GM19025 (cell line): ENCODE measurements at regions not wholly inside any gene's neighbourhood (a gene's known extent, or its start where the extent isn't known, plus 50 kb on each side); places are given as distances from the start of the nearest gene placed in this dataset.
"Not testable (repeated sequence)": the region's sequence is repeated elsewhere in the genome, so short reads cannot be mapped to it uniquely, and the experiment has no call there.

Experiments used
- ATAC-seq: cut with Tn5 transposase; IDR thresholded peaks from one replicate; pipeline ENCODE4 v1.9.1; 2021; ENCODE audit warnings: mild to moderate bottlenecking, low read depth, moderate library complexity; ENCODE audit not compliant: unreplicated experiment

DNA sequence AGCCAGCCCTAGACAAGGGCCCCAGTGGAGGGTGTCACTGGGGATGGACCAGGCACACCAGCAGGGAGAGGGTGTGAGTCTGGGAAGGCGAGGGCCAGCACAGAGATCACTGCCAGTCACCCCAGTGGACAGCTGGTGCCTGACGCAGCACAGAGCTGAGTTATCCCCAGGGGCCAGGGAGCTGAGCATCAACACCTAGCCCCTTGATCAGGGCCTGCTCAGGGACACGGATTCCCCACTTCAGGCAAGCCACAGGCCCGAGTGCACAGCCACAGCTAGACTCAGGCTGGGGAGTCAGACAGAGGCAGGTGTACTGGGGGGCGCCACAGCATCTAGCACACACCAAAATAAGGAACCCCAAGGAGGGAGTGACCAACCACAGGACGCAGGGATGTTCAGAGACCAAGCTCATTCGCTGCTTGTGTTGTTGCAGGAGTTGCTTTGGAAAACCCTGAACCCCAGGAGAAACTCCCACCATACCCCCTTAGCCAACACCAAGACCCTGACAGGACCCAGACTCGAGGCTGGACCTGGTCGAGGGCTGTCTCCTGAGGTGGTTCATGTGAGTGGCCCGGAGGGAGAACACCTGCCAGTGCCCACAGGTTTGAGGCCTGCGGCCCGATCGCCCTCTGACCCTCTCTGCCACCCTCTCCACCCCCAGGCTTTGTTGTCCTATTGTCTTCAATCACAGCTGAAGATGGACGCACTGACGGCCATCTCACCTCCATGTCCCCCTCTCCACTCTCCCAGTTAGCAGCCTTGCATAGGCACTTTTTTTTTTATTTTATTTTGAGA lies 146.8 kb downstream of the TPRA1 start:
- no peak for ATAC-seq

DNA sequence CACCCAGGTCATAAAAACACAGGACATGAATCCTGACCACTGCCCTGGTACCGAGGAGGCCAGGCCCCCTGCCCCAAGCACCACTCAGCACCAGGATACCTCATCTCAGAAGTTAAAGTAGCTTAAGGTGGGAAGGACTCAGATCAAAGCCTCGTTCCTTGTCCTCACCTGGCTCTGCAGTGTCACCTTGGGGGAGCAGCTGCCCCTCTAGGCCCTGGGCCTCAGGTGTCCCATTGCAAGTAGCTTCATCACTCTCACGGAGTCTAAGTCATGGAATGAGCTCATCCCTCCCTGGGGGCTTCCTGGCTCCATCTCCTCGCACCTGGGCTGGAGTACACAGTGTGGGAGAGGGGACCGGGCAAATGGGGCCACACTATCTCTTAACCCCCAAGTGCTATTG lies 148.0 kb downstream of the TPRA1 start:
- ATAC-seq = no peak

DNA sequence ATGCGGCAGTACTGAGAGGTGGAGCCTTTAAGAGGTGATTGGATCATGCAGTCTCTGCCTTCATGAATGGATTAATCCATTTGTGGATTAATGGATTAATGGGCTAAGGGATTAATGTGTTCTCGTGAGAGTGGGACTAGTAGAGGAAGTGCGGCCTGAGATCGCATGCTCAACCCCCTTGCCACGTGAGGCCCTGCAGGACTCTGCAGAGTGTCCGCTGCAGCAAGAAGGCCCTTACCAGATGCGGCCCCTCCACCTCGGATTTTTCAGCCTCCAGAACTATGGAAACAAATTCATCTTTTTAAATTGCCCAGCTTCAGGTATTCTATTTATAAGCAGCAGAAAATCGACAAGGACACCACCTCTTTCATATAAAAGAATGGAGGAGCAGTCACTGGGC lies 148.8 kb downstream of the TPRA1 start:
- no peak for ATAC-seq

DNA sequence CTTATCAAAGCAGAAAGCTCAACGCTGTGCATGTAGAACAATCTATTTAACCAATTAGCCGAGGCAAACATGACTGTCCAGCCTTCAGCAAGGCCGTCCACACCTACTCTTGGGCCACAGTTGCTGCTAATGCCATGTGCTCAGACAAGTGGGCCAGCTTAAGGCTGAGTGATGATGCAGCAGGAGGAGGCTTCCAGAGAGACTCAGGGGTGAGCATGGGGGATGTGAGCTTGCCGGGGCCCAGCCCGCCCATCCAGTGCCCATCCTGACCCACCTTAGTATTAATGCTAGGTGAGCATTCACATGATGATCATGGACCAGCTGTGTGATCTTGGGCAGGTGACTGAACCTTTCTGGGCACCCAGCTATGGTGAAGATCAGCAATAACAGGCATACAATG lies 150.1 kb downstream of the TPRA1 start:
- no peak for ATAC-seq

DNA sequence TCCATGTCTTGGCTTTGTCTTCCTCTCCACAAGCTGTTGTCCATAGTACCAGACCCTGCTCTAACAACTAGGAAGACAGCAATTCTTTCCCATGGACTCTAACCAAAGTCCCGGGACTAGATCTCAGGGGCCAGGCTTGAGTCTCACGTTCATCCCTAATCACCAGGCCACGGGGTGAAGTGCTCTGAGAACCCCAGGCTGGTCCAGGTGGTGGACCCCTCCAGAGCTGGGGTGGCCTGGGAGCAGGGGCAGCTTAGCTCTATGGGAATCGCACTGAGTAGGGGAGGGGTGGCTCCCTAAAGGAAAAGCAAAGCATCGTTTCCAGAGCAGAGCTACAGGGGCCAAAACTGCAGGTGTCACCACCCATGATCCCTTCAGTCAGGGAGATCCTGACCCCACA lies 150.9 kb downstream of the TPRA1 start:
- ATAC-seq = no peak

DNA sequence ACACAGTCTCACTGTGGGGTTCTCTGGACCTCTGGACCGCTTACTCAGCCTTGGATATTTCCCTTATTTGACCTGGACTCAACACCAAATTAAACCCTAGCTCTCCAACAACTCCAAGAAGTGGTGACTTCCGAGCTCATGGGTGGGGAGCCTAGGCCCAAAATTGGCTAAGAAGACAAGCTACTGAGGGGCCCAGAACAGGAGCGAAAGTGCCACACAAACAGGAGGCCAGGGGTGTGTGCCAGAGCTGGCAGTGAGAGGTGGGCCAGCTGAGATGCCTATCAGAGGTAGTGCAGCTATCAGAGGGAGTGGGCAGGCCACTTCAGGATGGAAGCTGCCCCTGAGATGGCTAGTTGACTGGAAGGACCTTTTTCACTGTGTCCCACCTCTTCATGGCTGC lies 151.1 kb upstream of the PRR20G start:
- ATAC-seq = no peak

DNA sequence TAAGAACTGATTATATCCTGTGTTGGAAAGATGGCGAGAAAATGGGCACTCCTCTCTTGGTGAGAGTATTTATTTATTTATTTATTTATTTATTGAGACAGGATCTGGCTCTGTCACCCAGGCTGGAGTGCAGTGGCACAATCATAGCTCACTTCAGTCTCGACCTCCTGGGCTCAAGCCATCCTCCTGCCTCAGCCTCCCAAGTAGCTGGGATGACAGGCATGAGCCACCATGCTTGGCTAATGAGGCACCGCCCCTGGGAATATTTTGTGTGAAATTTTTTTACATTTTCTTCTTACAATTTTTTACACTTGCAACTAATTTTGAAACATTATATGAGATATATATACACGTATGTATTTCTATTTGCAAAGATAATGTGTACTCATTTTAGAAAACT lies 150.5 kb upstream of the PRR20G start:
- no peak for ATAC-seq

DNA sequence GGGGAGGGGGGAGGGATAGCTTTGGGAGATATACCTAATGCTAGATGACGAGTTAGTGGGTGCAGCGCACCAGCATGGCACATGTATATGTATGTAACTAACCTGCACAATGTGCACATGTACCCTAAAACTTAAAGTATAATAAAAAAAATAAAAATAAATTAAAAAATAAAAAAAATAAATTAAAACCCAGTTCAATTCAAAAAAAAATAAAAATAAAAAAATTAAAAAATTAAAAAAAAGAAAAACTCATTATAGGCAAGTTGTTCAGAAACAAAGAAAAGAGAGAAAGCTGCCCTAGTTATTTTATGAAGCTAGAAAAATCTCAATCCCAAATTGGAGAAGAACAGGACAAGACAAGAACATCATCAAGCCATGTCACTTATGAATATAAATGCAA lies 147.5 kb upstream of the PRR20G start:
- not testable (repeated sequence) for ATAC-seq

DNA sequence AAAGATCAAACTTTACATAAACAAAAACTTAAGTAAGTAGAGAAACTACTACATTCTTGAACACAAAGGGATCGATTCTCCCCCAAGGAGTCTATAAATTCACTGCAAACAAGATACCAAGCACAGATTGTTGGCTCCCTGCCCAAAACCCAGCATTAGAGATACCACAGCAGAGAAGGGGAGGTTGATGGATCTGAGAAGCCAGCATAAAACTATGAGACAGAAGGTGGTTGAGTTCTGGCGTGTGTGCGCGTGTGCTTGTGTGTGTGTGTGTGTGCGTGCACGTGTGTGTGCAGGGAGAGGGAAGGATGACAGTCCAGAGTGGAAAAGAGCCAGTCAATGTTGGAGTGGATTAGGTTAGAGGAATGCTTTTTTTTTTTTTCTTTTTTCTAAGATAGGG lies 143.2 kb upstream of the PRR20G start:
- no peak for ATAC-seq

DNA sequence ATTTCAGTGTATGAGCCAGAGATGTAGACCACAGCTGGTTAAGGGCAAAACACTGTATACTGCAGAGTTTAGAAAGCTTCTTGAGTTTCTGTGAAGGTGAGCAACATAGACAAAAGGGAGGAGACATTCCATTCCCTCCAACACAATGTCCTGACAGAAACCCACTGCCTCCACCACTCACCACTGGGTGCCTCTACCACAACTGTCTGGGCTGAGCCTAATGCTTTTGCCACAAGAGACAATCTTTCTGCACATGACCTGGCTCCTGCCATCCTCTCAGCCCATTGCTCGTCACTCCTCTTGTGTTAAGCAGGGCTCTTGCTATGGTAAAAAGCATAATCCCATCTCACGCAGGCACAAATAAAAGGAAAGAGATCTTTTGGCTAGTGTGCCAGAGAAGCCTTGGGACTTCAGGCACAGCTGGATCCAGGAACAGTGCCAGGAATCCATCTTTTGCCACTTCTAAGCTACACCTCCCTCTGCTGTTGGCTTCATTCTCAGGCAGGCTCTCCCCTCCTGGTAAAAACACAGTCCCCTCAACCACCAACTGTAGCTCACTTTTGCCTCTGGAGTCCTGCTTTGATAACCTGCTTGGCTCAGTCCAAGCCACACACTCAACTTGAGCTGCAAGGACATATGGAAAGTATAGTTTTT lies 140.6 kb upstream of the PRR20G start:
- no peak for ATAC-seq

DNA sequence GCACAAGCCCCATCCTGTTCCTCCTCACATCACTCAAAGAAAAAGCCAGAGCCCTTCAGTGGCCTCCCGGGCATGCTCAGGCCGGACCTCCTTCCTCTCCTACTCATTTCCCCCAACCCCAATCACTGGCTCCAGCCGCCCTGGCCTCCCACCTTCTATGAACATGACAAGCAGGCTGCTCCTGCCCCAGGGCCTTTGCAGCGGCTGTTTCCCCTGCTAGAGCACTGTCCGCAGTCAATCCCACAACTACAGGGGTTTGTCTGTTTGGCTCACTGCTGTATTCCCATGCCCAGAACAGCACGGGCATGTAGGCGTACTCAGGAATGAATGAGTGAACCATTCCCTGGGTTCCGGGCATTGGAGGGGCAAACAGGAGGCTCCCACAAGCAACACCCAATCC lies 139.8 kb upstream of the PRR20G start:
- no peak for ATAC-seq

DNA sequence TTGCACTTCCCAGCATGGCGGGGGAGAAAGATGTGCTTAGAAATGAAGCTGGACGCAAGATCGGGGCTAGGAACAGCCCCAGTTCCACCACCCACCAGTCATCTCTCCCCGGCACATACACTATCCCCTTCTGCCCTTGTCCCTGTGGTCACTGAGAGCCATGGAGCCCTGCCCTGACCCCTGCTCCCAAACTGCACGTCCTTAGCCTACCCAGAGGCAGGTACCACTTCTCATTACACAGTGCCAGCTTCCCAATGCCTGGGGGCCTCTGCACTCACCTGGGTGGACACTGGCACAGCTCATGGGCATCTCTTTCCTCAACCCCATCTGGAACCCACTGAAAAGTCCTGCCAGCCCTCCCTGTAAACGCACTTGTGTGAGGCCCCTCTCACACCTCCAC lies 139.3 kb upstream of the PRR20G start:
- ATAC-seq = no peak

DNA sequence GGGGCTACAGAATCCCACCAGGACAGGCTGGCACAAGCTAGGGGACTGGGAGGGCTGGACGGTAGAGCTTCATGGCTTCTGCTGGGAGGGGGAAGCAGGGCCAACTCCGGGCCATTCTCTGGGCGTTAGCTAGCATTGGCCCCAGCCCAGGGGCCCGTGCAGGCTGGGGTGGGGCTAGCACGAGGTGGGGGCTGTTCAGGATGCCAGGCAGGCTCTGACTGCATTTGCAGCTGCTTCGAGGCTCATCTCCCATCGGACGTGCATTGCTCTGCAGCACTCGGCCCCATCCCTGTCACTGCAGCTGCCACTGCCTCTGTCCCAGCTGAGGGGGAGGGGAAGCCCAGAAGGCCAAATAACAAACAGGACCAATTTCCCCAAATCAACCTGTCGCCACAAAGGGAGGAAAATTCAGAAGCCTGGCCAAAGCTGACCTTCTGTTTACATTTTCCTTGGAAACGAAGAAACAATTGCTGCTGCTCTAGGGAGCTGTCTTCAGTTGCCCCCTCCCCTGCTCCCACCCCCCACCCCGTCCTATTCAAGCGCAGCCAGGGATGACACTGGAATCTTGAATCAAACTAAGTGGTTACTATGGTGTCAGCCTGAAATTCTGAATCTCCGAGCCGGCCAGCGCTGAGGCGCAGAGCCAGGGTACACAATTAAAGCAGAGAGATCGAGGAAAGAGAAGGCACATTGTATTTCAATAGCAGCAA lies 138.8 kb upstream of the PRR20G start:
- no peak for ATAC-seq

DNA sequence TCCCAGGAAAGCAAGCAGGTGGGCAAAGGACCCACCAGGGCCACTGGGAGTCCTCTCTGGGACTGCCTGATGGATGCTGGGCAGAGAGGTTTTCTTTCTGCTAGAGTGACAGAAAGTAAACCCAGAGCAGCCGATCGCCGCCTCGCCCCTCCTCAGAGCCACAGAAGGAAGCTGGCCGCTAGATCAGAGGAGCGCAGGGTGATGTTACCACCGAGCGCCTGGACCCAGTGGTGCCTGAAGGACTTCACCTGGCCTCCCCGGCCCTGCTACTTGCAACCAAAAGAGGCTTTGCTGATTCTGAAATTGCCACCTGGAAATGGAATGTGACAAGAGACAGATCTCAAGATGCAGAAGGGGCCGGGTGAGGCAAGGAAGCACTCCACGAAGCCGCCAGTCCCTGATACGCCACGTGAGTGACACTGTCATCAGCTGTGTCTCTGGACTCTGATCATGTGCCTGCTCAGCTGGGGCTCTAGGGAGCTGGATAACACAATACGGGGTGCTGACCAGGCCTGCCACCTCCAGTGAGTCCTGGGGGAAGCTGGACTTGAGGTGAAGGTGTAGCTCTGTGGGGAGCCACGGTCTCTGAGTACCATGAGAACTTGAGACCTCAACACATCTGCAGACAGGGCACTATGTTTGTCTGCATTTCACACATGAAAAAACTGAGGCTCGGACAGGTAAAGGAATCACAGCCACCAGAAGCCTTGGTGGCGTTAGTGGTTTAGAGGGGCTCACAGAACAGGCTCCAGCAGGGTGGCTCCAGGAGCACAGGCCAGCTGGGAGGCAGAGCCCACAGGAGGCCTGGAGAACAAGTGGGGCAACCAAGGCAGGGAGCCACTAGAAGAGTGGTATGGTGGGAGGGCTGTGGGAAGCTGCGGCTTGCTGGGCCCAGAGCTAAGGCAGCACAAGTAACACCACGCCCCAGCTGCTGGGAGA lies 137.9 kb upstream of the PRR20G start:
- ATAC-seq = no peak

DNA sequence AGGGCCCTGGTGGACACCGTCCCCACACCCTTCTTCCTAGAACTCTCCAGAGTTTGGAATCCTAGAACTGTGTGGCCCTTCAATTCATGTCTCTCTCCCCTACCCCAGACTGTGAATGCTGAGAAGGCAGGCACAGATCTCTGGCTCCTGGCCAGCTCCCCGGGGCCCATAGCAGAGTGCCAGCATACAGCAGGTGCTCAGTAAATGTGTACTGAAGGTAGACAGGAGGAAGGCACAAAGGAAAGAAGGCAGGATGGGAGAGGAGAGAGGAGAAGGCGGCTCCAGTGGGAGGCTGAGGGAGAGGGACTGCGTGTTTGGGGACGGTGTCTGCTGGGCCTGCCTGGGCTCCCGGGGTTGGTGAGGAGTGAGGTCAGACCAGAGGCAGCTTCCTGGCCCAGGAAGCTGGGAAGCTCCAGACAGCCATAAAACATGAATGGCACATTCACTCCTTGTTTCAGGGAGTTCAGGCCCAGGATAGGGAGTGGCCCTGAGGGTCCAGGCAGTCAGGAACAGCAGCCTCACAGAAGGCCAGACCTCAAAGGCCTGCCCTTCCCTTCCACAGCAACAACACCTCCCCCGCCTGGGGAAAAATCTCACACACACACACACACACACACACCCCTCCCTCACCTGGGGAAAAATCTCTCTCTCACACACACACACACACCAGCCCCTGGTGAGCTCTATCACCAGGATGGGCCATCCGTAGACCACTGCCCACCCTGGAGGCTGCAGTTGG lies 137.1 kb upstream of the PRR20G start:
- ATAC-seq = no peak

DNA sequence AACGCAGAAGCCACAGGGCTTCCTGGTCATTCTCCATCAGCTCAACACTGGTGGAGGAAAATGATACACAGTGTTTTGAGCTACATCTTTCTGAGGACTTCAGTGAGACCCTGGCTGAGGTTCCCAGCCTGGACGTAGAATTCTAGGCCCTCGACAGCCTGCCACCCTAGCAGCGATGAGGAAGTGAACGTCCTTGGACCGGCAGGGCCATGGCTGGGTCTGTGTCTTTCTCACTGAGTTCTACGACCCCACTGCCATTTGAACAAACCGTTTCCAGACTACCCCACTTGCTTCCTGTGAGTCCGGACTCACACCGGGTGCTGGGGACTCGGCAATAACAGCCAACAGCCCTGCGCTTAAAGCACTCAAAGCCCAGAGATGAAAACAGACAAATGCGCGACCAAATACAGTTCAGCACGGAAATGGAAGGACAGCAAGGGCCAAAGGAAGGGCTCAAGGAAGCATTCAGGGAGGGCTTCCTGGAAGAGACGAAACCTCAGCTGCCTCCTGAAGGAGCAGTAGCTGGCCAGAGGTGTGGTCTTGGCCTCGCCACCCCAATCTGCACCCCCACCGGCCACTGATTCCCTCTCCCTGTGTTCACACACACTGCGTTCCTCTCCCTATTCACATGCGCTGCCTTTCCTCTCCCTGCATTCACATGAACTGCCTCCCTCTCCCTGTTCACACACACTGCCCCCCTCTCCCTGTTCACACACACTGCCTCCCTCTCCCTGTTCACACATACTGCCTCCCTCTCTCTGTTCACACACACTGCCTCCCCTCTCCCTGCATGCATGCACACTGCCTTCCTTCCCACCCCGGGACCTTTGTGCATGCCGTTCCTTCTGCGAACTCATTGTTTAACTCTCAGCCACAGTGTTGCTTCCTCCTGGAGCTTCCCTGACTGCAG lies 136.3 kb upstream of the PRR20G start:
- ATAC-seq = no peak

DNA sequence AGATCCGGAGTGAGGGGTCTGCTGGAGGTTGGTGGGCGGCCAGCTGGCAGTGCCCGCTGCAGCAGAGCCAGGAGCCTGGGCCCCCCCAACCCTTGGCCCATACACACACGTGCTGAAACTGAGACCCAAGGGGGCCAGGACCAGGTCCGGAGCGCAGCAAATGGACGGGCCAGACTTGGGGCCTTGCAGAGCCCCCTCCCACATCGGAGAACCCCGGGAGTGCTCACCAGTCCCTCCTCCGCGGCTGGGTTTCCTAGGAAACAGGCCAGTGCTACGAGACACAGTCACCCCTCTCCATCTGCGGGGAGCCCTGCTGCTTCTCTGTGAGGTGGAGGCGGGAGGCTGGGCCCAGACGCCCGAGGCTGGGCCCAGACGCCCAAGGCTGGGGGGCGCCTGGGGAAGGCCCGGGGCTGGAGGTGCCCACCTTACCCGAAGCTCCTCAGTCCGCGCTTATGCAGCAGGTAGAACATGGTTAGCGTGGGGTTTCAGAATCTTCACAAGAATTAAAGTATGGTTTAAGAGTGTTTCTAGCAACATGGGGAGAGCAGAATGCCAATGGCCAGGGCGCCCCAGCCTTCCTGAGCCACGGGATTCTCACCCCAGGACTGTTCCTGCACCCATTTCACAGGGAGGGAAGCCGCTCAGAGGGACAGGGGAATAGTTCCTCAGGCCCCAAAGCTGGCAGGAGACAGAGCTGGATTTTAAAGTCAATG lies 135.0 kb upstream of the PRR20G start:
- no peak for ATAC-seq

DNA sequence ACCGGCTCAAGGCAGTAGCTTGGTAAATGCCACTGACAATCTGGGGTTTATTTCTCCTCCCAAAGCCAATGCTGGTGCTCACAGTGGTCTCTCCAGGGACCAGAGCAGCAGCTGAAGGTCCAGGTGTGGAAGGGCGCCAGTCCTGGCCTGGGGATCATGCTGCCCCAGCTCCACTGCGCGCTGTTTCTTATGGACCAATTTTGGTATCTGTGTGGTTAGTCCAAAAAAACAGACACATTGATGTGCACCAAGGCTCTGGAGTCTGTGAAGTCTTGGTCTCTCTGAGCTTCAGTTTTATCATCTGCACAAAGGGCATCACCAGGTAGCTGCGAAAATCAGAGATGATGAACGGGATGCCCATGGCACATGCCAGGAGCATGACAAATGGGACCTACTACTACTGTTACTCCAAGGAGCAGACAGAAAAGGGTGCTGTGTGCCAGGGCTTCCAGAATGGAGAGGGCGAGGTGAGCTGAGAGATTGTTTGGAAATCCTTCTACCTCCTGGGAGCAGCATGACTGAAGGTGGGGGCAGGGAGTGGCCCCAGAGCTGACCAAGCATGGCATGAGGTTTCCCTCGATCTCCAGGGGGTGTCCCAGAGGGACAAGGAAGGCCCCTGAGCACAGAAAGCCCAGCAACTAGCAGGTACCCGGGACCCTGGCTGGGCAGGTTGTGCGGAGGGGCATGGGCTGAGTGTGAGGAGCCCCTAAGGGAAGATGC lies 134.3 kb upstream of the PRR20G start:
- ATAC-seq = no peak
